ENCODE measurements at regions not wholly inside any gene's neighbourhood (a gene's known extent, or its start where the extent isn't known, plus 50 kb on each side); places are given as distances from the start of the nearest gene placed in this dataset.

DNA sequence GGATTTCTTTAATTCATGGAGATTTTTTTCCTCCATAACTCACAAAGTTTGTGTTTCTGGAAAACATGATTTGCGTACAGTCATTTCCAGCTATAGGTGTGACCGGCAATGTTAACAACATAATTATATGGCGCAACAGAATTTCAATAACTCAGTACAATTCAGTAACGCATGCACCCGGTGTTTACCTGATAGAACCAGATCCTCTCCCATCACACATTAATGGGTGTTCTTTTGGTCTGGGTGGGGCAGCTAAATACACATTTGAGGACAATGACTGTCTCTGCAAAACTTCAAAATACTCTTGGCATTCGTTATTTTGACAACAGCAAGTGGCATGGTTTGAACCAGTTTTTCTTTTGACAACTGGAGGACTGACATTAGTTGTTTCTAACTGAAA lies 102.3 kb downstream of the KLF6 start:
- TF ChIP-seq, protein P1, sequence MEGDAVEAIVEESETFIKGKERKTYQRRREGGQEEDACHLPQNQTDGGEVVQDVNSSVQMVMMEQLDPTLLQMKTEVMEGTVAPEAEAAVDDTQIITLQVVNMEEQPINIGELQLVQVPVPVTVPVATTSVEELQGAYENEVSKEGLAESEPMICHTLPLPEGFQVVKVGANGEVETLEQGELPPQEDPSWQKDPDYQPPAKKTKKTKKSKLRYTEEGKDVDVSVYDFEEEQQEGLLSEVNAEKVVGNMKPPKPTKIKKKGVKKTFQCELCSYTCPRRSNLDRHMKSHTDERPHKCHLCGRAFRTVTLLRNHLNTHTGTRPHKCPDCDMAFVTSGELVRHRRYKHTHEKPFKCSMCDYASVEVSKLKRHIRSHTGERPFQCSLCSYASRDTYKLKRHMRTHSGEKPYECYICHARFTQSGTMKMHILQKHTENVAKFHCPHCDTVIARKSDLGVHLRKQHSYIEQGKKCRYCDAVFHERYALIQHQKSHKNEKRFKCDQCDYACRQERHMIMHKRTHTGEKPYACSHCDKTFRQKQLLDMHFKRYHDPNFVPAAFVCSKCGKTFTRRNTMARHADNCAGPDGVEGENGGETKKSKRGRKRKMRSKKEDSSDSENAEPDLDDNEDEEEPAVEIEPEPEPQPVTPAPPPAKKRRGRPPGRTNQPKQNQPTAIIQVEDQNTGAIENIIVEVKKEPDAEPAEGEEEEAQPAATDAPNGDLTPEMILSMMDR (IDR thresholded peaks at IDR 0.05), result no peak
- TF ChIP-seq MEF2A (IDR thresholded peaks at IDR 0.05; ENCODE audit: borderline replicate concordance, low read depth) (no peak), EP300 (IDR thresholded peaks at IDR 0.05; ENCODE audit: borderline replicate concordance in 1 of 2, low read depth in 1 of 2, low read length in 1 of 2) (no peak), EZH2phosphoT487 (IDR thresholded peaks at IDR 0.05; ENCODE audit: borderline replicate concordance, low read depth) (no peak), FOXM1 (IDR thresholded peaks at IDR 0.05; ENCODE audit: low read depth) (no peak), TAF1 (IDR thresholded peaks at IDR 0.05; ENCODE audit: borderline replicate concordance, low read depth, low read length) (no peak), JUND (IDR thresholded peaks at IDR 0.05) (no peak), USF2 (IDR thresholded peaks at IDR 0.05; ENCODE audit: borderline replicate concordance, low read depth, low read length) (no peak), RCOR1 (IDR thresholded peaks at IDR 0.05; ENCODE audit: low read length) (no peak), FOXJ3 (CRISPR knock-in tag; IDR thresholded peaks at IDR 0.05) (no peak)
- TF ChIP-seq, protein P2, sequence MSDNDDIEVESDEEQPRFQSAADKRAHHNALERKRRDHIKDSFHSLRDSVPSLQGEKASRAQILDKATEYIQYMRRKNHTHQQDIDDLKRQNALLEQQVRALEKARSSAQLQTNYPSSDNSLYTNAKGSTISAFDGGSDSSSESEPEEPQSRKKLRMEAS (IDR thresholded peaks at IDR 0.05; ENCODE audit: low read depth), result no peak

All from SK-N-SH (cell line).